ENCODE measurements at regions not wholly inside any gene's neighbourhood (a gene's known extent, or its start where the extent isn't known, plus 50 kb on each side); places are given as distances from the start of the nearest gene placed in this dataset.

GRCh38 chr15:53266176-53266575, 476.0 kb upstream of the ONECUT1 start:
- ATAC-seq (ENCODE audit: insufficient read depth, low read depth) (no peak), DNase-seq (no peak)
- no peak overlapping the region for H3K27ac ChIP-seq (ENCODE audit: low read length)
- no peaks in the 10 kb centered on the region for H4K20me1 ChIP-seq (ENCODE audit: insufficient read depth, low read length)
- no peak overlapping the region for H3K9ac ChIP-seq (ENCODE audit: low read depth, low read length)
- no peaks in the 10 kb centered on the region for H3K27me3 ChIP-seq (ENCODE audit: insufficient read depth, low read length, poor library complexity)
- no peak overlapping the region for H3K4me2 ChIP-seq (ENCODE audit: insufficient read depth, low read length)
- H2AFZ ChIP-seq (ENCODE audit: low read depth, low read length): no peak overlapping the region
- H3K4me1 ChIP-seq (ENCODE audit: insufficient read depth, low read length): no peaks in the 10 kb centered on the region
- TF ChIP-seq EZH2 (IDR thresholded peaks at IDR 0.05; ENCODE audit: borderline replicate concordance, low read depth, low read length, severe bottlenecking) (no peak), CTCF (IDR thresholded peaks at IDR 0.05; ENCODE audit: borderline replicate concordance, extremely low read depth, low read length, poor library complexity, severe bottlenecking) (no peak)
- H3K9me3 ChIP-seq (ENCODE audit: insufficient read depth, low read length, severe bottlenecking): no peaks in the 10 kb centered on the region
- H3K36me3 ChIP-seq (ENCODE audit: insufficient read depth, low read length): no peaks in the 10 kb centered on the region
- H3K4me3 ChIP-seq (ENCODE audit: low read depth in 1 of 2, low read length in 2 of 2): no peak overlapping the region
- no peaks in the 10 kb centered on the region for H3K79me2 ChIP-seq (ENCODE audit: insufficient read depth, low read length)

- H3K9me3 ChIP-seq (ENCODE audit: insufficient read depth, low read length, severe bottlenecking): no peaks in the 10 kb centered on the region
- no peak for DNase-seq
- no peak for ATAC-seq (ENCODE audit: insufficient read depth, low read depth)
- H3K9ac ChIP-seq (ENCODE audit: low read depth, low read length): no peak overlapping the region
- no peaks in the 10 kb centered on the region for H3K27me3 ChIP-seq (ENCODE audit: insufficient read depth, low read length, poor library complexity)
- H3K79me2 ChIP-seq (ENCODE audit: insufficient read depth, low read length): no peaks in the 10 kb centered on the region
- no peaks in the 10 kb centered on the region for H3K36me3 ChIP-seq (ENCODE audit: insufficient read depth, low read length)
- TF ChIP-seq EZH2 (IDR thresholded peaks at IDR 0.05; ENCODE audit: borderline replicate concordance, low read depth, low read length, severe bottlenecking) (no peak), CTCF (IDR thresholded peaks at IDR 0.05; ENCODE audit: borderline replicate concordance, extremely low read depth, low read length, poor library complexity, severe bottlenecking) (no peak)
- H3K4me1 ChIP-seq (ENCODE audit: insufficient read depth, low read length): no peaks in the 10 kb centered on the region
- H4K20me1 ChIP-seq (ENCODE audit: insufficient read depth, low read length): no peaks in the 10 kb centered on the region
- no peak overlapping the region for H3K27ac ChIP-seq (ENCODE audit: low read length)
- H2AFZ ChIP-seq (ENCODE audit: low read depth, low read length): no peak overlapping the region
- H3K4me3 ChIP-seq (ENCODE audit: low read depth in 1 of 2, low read length in 2 of 2): no peak overlapping the region
- H3K4me2 ChIP-seq (ENCODE audit: insufficient read depth, low read length): no peak overlapping the region
Observed at GRCh38 chr15:53260647-53261046, 470.5 kb upstream of the ONECUT1 start.

- Histone ChIP-seq H2AFZ (ENCODE audit: low read depth, low read length) (no peak overlapping the region), H3K9me3 (ENCODE audit: insufficient read depth, low read length, severe bottlenecking) (no peaks in the 10 kb centered on the region), H4K20me1 (ENCODE audit: insufficient read depth, low read length) (no peaks in the 10 kb centered on the region), H3K27ac (ENCODE audit: low read length) (no peak overlapping the region), H3K27me3 (ENCODE audit: insufficient read depth, low read length, poor library complexity) (no peaks in the 10 kb centered on the region), H3K36me3 (ENCODE audit: insufficient read depth, low read length) (no peaks in the 10 kb centered on the region), H3K4me2 (ENCODE audit: insufficient read depth, low read length) (no peak overlapping the region), H3K79me2 (ENCODE audit: insufficient read depth, low read length) (no peaks in the 10 kb centered on the region), H3K9ac (ENCODE audit: low read depth, low read length) (no peak overlapping the region), H3K4me1 (ENCODE audit: insufficient read depth, low read length) (no peaks in the 10 kb centered on the region), H3K4me3 (ENCODE audit: low read depth in 1 of 2, low read length in 2 of 2) (no peak overlapping the region)
- no peak for ATAC-seq (ENCODE audit: insufficient read depth, low read depth)
- no peak for DNase-seq
- TF ChIP-seq EZH2 (IDR thresholded peaks at IDR 0.05; ENCODE audit: borderline replicate concordance, low read depth, low read length, severe bottlenecking) (no peak), CTCF (IDR thresholded peaks at IDR 0.05; ENCODE audit: borderline replicate concordance, extremely low read depth, low read length, poor library complexity, severe bottlenecking) (no peak)
Observed at GRCh38 chr15:53256457-53256856, 466.3 kb upstream of the ONECUT1 start.

- Histone ChIP-seq H3K27me3 (ENCODE audit: insufficient read depth, low read length, poor library complexity) (no peaks in the 10 kb centered on the region), H3K9me3 (ENCODE audit: insufficient read depth, low read length, severe bottlenecking) (no peaks in the 10 kb centered on the region), H3K27ac (ENCODE audit: low read length) (no peak overlapping the region), H3K4me2 (ENCODE audit: insufficient read depth, low read length) (no peak overlapping the region), H3K4me1 (ENCODE audit: insufficient read depth, low read length) (no peaks in the 10 kb centered on the region), H3K79me2 (ENCODE audit: insufficient read depth, low read length) (no peaks in the 10 kb centered on the region), H4K20me1 (ENCODE audit: insufficient read depth, low read length) (no peaks in the 10 kb centered on the region), H3K4me3 (ENCODE audit: low read depth in 1 of 2, low read length in 2 of 2) (no peak overlapping the region), H2AFZ (ENCODE audit: low read depth, low read length) (no peak overlapping the region), H3K36me3 (ENCODE audit: insufficient read depth, low read length) (no peaks in the 10 kb centered on the region), H3K9ac (ENCODE audit: low read depth, low read length) (no peak overlapping the region)
- ATAC-seq (ENCODE audit: insufficient read depth, low read depth) (no peak), DNase-seq (no peak)
- TF ChIP-seq EZH2 (IDR thresholded peaks at IDR 0.05; ENCODE audit: borderline replicate concordance, low read depth, low read length, severe bottlenecking): no peak
- TF ChIP-seq CTCF (IDR thresholded peaks at IDR 0.05; ENCODE audit: borderline replicate concordance, extremely low read depth, low read length, poor library complexity, severe bottlenecking): no peak
Observed at GRCh38 chr15:53256043-53256442, 465.9 kb upstream of the ONECUT1 start.
